A204.1 (cell line): ENCODE measurements at regions not wholly inside any gene's neighbourhood (a gene's known extent, or its start where the extent isn't known, plus 50 kb on each side); places are given as distances from the start of the nearest gene placed in this dataset.

Source experiments
- FAIRE-seq: peaks from 2 replicates; lab custom pipeline; 2012; peaks lifted over from hg19 to GRCh38; lab: Jason Lieb, UNC

DNA sequence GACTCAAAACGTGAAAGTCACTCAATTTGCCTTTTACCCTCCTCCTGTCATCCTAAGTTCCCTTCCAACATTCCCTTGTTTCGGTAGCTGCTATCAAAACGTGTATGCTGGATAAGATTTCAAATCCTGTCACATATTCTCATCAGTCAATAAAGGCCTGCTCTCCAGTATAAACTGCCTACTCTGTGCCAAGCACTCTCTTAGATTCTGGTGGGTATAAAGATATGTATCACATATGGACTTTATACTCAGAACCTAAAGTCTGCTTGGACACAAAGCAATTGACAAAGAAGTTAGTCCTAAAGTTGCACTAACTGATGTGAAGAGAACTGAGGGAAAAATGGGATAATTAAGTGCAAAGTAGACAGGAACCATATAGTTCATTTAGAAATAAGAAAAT is 476.6 kb upstream of the MARCKS start:
- no peak for FAIRE-seq

DNA sequence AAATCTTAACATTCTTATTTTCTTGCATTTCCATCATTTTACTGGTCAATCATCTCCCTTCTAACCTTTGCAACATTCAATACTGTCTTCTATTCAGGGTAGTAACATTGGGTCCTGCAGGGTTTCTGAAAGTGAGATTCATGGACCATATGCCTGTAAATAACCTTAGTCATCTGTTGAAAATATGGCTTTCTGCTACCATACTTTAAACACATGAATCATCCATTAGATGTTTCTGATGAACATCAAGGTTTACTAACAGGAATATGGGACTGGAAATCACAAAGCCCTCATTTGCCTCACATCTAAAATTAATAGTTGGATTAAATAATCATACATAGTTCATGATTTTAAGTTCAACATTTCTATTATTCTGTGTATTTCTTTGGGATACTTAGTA is 475.9 kb upstream of the MARCKS start:
- FAIRE-seq: no peak

DNA sequence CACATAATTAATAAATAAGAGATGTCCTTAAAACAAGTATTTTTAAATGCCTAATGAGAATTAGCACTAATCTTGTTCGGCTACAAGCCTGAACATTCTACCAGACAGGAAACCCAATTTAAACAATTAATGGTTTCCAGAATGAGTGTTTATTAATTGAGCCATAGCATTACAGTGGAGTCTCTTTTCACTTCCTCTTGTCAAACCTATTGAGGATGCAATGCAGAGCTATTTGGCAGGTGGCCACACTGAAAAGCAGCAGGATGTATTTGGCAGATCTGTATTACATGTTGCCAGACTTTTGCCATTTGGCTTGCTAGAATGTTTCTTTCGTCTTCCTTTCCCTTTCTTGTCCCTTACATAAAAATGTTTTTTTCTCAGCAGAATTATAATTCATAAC is 475.2 kb upstream of the MARCKS start:
- FAIRE-seq: no peak

DNA sequence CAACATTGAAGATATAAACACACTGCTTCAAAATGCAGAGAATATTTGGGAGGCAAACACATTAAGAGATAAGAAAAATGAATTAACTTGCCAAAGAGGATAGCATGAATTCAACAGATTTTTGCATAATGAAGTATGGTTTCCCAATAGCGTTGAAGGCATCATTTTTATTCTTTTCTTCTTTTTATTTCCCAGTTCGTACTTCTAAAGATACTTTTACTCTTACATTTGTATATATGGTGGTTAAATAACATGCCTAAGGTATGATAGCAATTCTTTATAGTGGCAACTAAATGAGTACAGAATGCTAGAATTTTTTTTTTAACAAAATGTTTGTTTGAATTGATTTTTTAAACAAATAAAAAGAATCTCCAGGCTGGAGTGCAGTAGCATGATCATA is 473.4 kb upstream of the MARCKS start:
- FAIRE-seq: no peak

DNA sequence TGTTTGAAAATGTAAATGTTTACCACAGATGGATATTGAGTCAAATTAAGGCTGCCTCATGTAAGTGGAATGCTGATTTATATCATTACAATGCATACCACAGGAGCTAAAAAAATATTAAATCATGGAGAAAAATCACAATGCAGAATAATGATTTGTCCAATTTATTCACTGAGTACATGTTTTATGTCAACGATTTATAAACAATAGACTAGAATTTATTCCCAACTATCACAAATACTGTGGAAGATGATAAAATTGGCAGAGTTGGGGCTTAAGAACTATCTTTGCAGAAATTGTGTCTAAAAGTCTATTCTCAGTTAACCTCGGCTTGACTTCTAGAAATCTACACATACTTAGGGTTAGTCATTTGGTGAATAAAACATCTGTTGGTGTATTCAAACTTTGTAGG is 472.1 kb upstream of the MARCKS start:
- no peak for FAIRE-seq

DNA sequence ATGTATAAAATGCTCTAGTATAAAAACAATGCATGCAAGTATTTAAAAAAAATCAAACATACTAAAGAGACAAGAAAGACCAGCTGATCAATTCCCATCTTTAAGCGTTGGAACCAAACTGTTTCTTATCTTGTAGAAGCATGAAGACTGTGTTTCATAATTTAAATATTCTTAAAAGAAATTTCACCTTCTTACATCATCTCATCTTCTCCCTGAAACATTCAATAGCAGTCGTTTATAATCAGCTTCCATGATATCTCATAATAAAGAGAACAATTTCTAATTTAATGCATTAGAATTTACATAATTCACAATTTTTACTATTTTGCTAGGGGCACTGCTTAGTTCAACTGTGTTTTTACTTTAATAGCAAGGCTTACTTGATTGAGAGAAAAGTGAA is 468.1 kb upstream of the MARCKS start:
- no peak for FAIRE-seq

DNA sequence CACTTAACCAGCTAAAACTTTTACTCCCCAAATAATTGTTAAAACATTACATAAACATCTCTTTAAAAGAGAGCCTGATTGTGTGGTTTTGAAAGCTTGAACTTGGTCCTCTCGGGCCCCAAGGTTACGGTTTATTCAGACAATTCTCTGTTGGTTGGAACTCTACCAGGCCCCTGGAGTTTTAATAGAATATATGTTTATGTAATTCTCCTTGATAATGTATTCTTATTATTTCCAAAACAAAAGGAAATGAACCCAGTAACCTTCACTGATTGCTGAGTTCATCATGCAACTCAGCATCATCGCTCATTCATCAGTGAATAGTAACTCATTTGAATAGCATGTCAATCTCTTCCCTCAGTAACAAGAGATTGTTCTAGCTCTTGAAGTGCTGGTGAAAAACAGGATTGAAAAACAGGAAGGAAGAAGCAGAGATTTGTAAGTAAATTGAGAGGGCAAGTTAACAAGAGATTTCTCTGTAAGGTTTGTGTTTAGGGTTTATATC is 464.5 kb upstream of the MARCKS start:
- no peak for FAIRE-seq

DNA sequence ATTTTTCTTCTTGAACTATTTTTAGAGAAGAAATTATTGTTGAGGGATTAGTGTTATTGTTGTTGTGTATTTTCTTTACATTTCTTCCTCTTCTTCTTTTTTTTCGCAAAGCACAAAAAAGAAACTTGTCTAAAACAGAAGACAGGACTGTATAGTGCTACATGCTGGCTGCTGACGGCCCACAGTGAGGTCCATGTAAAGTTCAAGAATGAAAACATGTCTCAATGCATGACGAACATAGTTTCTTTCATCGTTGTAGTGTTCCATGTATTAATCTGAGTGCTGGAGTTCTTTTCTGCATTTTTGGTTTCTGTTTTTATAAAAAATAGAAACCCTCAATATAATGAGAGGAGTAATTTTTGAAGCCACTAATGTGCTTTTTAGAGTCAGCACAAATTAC is 462.9 kb upstream of the MARCKS start:
- no peak for FAIRE-seq

DNA sequence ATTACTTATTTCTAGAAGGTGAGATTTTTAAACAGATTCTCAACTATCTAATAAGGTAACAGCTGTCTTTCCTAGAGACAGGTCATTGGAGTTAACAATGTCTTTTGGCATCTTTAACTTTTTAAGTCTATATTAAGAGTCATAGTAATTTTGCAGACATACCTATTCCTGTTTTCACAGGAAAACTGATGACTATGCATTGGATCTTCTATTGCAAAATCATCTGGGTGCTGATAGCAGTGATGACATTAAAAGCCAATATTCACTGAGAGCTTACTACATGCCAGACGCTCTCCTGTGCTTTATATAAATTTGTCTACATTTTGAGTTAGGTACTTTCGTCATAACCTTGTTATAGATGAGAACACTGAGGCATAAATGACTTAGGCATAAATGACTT is 462.4 kb upstream of the MARCKS start:
- FAIRE-seq: no peak

DNA sequence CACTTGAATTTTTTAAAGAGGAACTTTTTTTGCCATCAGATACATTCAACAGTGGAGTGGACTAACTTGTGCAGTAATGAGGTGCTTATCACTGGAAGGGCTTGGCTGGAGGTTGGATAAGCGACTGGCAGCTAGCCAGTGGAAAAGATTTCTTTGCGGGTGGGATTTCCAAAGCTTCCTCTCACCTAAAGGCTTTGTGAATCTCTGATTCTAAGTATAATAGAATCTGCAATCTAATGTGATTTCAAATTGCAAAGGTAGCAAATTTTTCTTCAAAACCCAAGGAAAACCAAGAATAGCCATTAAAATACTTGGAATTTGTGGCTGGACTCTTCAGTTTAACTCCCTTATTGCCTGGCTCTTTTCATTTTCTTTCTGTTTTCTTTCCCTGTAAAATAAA is 460.4 kb upstream of the MARCKS start:
- FAIRE-seq: no peak

DNA sequence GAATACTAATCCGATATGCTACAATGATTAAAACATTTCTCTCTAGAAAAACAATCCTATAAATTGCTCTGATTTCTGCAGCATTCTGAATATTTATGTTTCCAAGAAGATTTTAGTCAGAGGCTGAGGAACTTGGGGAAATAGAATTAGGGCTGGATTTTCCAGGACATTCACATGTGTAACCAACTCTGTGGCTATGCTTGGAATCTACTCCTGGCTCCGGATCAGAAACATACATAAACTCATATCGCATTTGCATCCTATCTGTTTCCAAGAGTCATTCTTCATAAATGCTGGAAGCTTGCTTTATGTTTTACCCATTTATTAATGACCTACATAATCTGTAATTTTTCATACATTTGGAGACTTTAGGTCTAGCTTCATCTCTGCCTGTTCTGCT is 459.9 kb upstream of the MARCKS start:
- no peak for FAIRE-seq

DNA sequence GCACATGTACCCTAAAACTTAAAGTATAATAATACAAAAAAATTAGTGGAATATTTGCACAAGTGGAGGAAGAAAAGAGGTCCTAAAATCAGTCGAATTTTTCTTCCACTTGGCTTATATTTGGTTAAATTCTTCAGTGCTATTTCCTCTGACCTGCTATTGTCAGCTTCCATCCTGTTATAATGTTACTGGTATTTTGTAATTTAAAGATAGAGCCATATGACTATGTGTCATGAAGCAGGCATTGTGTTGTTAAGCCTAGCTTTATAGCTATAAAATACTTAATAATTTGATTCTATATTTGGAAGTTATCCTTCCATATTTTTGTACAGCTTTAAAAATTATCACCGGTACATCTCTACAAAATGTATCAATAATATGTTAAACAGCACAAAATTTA is 455.9 kb upstream of the MARCKS start:
- FAIRE-seq: no peak

DNA sequence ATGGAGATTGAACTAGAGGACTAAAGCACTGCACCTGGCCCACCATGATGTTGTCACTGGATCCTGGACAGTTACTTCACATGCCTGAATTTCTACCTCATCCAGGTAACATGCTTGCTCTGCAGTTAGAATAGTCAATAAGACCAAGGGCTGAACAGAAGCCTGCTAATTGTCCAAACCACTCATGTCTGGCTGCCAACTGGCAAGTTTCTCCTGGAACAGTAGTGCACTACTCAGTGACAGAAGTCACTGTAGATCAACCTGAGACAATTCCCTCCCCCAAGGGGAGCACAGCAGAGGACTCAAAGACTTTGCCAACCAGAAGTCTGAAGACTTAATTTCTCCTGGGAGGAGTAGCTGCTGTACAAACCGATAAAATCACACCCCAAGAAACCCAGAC is 454.6 kb upstream of the MARCKS start:
- FAIRE-seq: no peak

DNA sequence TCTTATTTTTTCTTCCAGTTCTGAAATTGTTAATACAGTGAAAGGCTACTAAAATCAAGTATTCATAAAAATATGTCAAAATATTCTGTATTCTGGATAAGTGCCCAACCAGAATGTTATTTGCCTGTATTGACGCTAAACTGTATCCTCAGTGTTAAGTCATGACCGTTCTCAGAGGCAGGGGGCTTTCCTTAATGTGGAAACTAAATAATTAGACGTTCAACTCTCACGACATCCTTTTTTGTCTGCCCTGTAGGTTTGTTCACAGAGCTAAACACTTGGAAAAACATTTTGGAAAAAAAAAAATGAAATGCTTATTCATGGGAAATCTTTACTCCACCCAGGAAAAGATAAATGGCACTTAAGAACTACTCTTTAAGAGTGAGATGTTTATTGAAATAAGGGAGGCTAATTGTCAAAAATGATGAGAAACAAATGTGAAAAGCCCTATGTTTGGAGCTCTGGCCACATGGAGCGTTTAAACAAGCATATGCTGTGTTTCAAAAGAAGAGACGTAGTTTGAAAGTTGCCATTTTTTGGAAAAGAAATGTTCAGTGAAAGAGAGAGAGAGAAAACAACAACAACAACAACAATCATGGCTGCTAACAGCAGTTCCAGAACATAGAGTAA is 453.1 kb upstream of the MARCKS start:
- FAIRE-seq: no peak

DNA sequence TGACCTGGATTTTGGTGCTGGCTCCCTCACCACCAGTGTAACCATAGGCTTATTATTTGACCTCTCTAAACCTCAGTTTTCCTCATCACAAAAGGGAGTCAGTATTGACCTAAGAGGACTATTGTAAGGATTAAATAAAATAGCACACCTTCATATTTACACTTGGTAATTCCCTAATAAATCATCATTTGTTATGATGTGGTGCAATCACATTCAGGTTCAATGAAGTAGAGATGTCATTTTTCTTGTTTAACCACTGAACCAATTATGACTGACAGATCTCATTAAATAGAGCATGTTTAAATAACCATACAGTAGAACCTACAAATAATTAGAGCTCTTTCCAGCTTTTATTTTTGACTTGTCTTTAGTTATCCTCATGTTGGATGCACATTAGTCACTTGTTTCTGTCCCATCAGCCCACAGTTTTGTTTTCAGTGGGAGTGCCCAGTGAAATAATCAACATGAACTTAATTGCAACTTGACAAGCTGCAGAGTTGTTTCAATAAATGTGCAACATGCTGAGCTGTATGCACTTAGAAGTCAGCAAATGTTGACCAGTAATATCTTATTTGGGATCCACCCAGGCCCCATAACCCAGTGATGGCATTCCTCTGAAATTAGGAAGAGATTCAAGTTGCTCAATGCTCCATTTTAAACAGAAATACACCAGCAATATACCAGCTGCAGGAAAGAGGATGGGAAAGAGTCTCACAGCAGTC is 451.7 kb upstream of the MARCKS start:
- FAIRE-seq: no peak

DNA sequence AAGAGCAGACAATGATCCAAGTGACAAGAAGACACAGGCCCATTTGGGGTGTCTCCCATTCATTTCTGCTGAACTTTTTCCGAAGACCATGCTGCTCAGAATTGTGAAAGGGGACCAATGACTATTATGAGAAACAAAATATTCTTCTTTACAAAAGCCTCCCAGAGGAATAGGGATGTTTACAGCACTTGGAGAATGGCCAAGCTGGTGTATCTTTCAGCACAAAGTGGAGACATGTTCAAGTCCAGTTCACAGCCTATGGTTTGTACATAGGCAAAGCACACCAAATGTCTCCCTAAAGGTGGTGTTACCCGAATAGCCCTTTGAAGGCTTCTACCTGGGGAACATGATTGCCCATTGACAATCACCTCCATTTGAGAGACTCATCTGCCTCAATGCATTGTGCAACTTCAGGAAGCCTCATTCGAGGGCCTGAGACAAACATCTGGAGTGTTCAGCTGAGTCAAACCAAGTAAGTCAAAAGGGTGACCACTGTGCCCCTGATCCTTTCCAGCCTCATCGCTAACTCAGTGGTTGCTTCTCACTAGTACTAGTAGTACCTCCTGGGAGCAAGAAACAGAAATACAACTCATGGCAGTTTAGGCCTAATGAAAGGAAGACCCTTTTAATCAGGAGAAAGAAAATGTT is 451.0 kb upstream of the MARCKS start:
- FAIRE-seq: no peak

DNA sequence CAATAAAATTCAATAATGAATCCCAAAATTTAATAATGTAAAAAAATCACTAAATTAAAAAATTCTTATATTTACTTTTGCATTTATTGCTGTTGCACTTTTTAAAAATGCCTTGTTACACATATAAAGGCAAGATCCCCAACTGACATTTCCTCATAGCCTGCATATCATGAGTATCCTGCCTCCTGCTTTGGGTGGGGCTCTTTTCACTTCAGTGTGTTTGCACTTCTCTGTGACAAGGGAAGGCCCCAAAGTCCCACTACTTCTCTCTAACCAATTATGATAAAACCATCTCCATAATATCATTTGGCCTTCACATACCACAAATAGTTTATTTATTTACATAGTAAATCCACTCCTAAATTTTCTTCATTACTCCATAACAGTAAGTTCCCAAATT is 446.1 kb upstream of the MARCKS start:
- FAIRE-seq: no peak

DNA sequence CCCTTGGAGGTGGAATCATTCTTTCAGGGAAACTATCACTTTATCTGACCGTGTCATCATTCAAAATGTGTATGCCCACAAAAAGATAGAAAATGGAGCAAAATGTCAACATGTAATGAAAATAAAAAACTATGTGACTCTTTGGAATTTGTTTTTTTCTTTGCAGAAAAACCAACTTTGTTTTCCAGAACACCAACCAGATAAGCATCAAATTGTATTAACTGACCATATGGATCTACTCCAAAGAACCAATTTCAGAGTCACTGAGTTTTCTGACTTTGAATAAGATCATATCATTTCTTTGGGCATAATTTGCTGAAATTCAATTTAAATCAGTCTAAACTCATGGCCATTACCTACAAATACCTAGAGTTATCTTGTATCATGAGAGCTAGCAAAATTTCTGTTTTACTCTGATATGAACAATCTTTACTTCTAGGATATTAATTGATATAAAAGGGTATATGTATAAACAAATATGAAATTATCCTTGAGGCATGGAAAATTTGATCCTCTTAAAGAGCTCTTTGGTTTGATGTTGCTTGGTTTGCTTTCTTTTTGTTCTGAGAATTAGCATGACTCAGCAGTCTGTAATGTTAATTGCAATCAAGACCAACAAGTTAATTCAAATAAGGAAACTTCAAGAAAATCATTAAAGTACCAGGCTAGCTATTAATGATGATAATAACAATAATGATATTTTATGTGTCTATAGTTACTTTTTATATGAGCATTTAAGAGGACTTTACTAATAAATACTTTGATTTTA is 444.4 kb upstream of the MARCKS start:
- no peak for FAIRE-seq

DNA sequence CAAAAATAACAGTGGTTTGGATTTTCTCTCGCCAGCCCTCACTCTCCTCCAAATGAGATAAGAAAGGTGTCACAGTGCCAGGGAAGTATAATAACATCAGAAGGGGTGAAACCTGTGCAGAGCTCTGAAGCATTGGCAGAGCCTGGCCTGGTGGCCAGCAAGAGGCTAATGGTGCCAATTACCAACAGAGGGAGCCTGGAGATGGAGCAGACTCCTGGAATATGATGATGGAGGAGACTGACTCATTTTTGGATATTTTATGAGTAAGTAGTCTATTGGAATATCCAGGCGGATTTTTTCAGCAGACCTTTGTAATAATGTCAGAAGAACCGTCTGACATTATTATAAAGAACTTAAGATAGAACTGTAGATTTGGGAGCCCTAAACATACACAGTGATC is 442.6 kb upstream of the MARCKS start:
- FAIRE-seq: no peak

DNA sequence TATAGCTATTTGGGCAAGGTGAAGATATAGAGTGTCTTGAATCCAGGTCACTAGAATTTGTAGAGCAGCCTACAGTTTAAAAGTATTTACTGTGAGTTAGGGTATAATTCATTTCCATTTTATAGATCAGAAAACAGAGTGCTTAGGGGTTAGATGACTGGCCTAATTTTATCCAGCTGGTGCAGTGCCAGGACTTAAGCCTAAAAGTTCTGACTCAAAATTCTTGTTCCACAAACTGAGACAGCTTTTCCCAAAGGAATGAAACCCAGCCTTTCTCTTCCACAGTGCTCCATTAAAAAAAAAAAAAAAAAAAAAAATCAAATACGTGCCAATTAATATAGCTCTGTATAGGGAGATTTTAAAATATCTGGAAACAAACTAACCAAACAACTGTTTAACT is 441.0 kb upstream of the MARCKS start:
- no peak for FAIRE-seq

DNA sequence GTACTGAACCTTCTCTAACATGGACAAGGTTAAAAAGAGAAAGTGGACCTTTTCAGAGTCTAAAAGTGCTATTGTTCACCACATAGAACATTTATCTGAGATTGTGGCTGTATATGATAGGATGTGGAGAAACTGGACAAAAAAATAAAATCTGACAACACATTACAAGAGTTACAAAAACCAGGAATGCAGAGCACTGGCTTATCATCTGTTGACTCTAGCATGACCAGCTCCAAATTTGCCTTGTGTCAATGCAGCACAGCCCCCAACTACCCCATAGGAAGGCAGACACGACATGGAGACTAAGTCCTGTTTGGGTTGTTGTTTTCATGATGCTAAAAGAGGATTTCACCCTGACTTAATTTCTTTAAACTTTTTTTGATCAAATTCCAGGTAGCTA is 436.9 kb upstream of the MARCKS start:
- FAIRE-seq: no peak

DNA sequence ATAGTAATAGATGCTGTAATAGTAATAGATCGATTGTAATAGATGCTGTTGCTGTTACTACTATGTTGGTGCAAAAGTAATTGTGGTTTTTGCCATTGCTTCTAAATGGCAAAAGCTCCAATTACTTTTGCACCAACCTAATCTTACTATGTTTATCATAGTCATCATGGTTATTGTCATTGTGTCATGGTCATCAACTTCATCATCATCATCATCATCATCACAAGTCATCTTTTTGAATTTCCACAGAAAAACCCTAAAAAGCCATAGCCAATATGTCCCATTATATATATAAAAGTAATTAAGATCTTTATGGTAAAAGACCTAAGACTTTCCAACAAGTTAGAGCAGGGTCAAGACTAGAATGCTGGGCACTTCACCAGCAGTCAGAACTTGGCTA is 435.1 kb upstream of the MARCKS start:
- FAIRE-seq: no peak

DNA sequence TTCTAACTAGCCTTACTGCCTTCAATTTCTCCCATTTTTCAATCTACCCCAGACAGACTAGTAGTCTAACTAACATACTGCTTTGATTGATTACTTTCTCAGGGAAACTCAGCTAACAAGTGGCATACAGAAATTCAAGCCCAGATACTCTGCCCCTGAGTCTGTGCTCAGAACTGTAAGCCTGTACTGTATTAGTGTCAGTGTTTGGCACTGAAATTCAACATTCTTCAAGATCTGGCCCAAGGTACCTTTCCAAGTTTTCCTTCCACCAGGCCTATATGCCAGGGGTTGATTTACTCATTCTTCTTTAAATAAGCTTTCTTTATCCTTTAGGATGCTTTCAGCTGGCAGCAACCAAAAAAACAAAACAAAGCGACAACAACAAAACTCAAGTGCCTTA is 433.2 kb upstream of the MARCKS start:
- no peak for FAIRE-seq
